Body of pancreas (tissue), 4 donors: ENCODE measurements at regions not wholly inside any gene's neighbourhood (a gene's known extent, or its start where the extent isn't known, plus 50 kb on each side); places are given as distances from the start of the nearest gene placed in this dataset.

Experiments used
- CTCF ChIP-seq, 7 experiments: fragments of 450-650 bp in 4 of 7; fragments of 200-600 bp in 3 of 7; sonication (generic) in 3 of 7; IDR thresholded peaks; one replicate each; pipeline ENCODE4 v1.5.1; 2016 to 2019; ENCODE audit warnings: antibody characterized with exemption in 7 of 7
- POLR2A ChIP-seq, 3 donors: fragments of 450-650 bp; IDR thresholded peaks; one replicate each; pipeline ENCODE4 v1.6.1; 2016; ENCODE audit warnings: antibody characterized with exemption in 3 of 3, mild to moderate bottlenecking in 2 of 3

- TF ChIP-seq CTCF (IDR thresholded peaks at IDR 0.05) (no peak), POLR2A (IDR thresholded peaks at IDR 0.05) (no peak)
These were observed 172.7 kb downstream of the SCP2D1 start for GRCh38 chr20:18986146-18986830.
